K562 (cell line): ENCODE measurements at regions not wholly inside any gene's neighbourhood (a gene's known extent, or its start where the extent isn't known, plus 50 kb on each side); places are given as distances from the start of the nearest gene placed in this dataset.

ENCODE experiments used
- ATAC-seq: fragments of 200-7000 bp; cut with Tn5 transposase; 3 replicates; pipeline ENCODE4 v1.9.1; 2020; ENCODE audit warnings: moderate library complexity
- BruUV-seq: library from RNA; stranded (reverse); fragments of 400-500 nt; replicated peaks from 2 replicates; lab custom pipeline; 2021; lab: Mats Ljungman, UMichigan
- CTCF ChIA-PET: fragments of 300-600 bp; formaldehyde crosslinking; extraction: SDS; loops from one replicate; lab custom pipeline; 2021; ENCODE audit warnings: low intra/inter-chr PET ratio; lab: Yijun Ruan, JAX
- POLR2A ChIA-PET: fragments of 300-600, 350-650 bp; sonication (Branson Sonifier 250); formaldehyde crosslinking; extraction: SDS; loops from one replicate; lab custom pipeline; 2021; ENCODE audit warnings: antibody characterized with exemption, inconsistent platforms; lab: Yijun Ruan, JAX
- DNase-seq, 4 experiments: peaks; one replicate each; pipeline versions ENCODE4 v3.0.0 to v3.0.0-alpha.2; 2011 to 2018; ENCODE audit warnings: low spot score in 3 of 4, mixed read lengths in 3 of 4; ENCODE audit errors: extremely low read depth in 1 of 4
- FAIRE-seq: peaks from 2 replicates; lab custom pipeline; 2011; peaks lifted over from hg19 to GRCh38; lab: Jason Lieb, UNC
- H2AFZ ChIP-seq: 2 replicates; pipeline ENCODE4 v1.6.0; 2011; ENCODE audit warnings: low read depth, low read length, control low read depth, inconsistent platforms
- H3K27ac ChIP-seq: fragments of 200-600 bp; 3 replicates; pipeline ENCODE4 v1.8.0; 2011; ENCODE audit warnings: low read depth, mild to moderate bottlenecking, control low read depth, inconsistent platforms, low read length, moderate library complexity, mixed read lengths; ENCODE audit errors: extremely low read depth
- H3K27me3 ChIP-seq, 2 experiments: fragments of 300-600 bp in 1 of 2; 2 replicates in 1 of 2; 3 replicates in 1 of 2; pipeline versions ENCODE4 v1.6.0 to v1.8.0; 2011; ENCODE audit warnings: inconsistent platforms in 2 of 2, low read length in 2 of 2, mild to moderate bottlenecking in 1 of 2, mixed read lengths in 1 of 2, moderate library complexity in 1 of 2; ENCODE audit not compliant: control insufficient read depth in 2 of 2, insufficient read depth in 2 of 2
- H3K36me3 ChIP-seq: fragments of 300-600 bp; 3 replicates; pipeline ENCODE4 v1.8.0; 2011; ENCODE audit warnings: mild to moderate bottlenecking, low read length, inconsistent platforms; ENCODE audit not compliant: control insufficient read depth, insufficient read depth
- H3K4me1 ChIP-seq, 2 experiments: fragments of 200-600 bp in 1 of 2; replicated peaks in 1 of 2; 2 replicates in 1 of 2; 3 replicates in 1 of 2; pipeline versions ENCODE4 v1.5.1 to v1.8.0; 2011; ENCODE audit warnings: inconsistent platforms in 2 of 2, low read length in 2 of 2, mild to moderate bottlenecking in 1 of 2, mixed read lengths in 1 of 2, moderate library complexity in 1 of 2; ENCODE audit not compliant: control insufficient read depth in 2 of 2, insufficient read depth in 2 of 2
- H3K4me2 ChIP-seq: 2 replicates; pipeline ENCODE4 v1.6.1; 2011; ENCODE audit warnings: low read length, control low read depth, inconsistent platforms, mixed read lengths; ENCODE audit not compliant: insufficient read depth
- H3K4me3 ChIP-seq: fragments of 200-600 bp; sonication (generic), shearing (Covaris generic); 2 replicates; pipeline ENCODE4 v1.5.1; 2016; ENCODE audit warnings: control low read depth, inconsistent platforms
- H3K79me2 ChIP-seq: fragments of 200-600 bp; 3 replicates; pipeline ENCODE4 v1.8.0; 2011; ENCODE audit warnings: low read length, inconsistent platforms; ENCODE audit not compliant: control insufficient read depth, insufficient read depth
- H3K9ac ChIP-seq, 2 experiments: 2 replicates each; pipeline versions ENCODE4 v1.6.0 to v1.6.1; 2011; ENCODE audit warnings: low read depth in 2 of 2, low read length in 2 of 2, control low read depth in 1 of 2, inconsistent platforms in 1 of 2, mild to moderate bottlenecking in 1 of 2, mixed read lengths in 1 of 2; ENCODE audit not compliant: insufficient read depth in 1 of 2
- H3K9me1 ChIP-seq: one replicate; pipeline ENCODE4 v1.6.0; 2011; ENCODE audit warnings: inconsistent platforms, mild to moderate bottlenecking, low read length, moderate library complexity; ENCODE audit not compliant: control insufficient read depth, insufficient read depth
- H3K9me3 ChIP-seq: replicated peaks from 2 replicates; pipeline ENCODE4 v1.5.1; 2011; ENCODE audit warnings: low read depth, low read length, inconsistent platforms; ENCODE audit not compliant: control insufficient read depth, insufficient read depth
- H4K20me1 ChIP-seq: replicated peaks from 2 replicates; pipeline ENCODE4 v1.6.1; 2011; ENCODE audit warnings: low read length, inconsistent platforms, mixed read lengths; ENCODE audit not compliant: control insufficient read depth, insufficient read depth
- ADNP ChIP-seq: fragments of 200-800 bp; sonication (Bioruptor generic); IDR thresholded peaks from 2 replicates; pipeline ENCODE4 v1.6.1; 2016; ENCODE audit warnings: missing genetic modification characterization, missing compliant biosample characterization
- DMBX1 ChIP-seq: fragments of 250-450 bp; sonication (Bioruptor Pico); IDR thresholded peaks from 2 replicates; pipeline ENCODE4 v1.8.0; 2022; ENCODE audit warnings: inconsistent platforms, mild to moderate bottlenecking, moderate library complexity, borderline replicate concordance
- HDAC1 ChIP-seq, 2 experiments: fragments of 450-650 bp; IDR thresholded peaks; 2 replicates each; pipeline ENCODE4 v1.6.1; 2016 to 2017; ENCODE audit warnings: inconsistent platforms in 1 of 2, mild to moderate bottlenecking in 1 of 2, moderate library complexity in 1 of 2
- HES1 ChIP-seq: fragments of 450-650 bp; IDR thresholded peaks from 2 replicates; pipeline ENCODE4 v1.6.1; 2016; ENCODE audit warnings: low read depth, mild to moderate bottlenecking, moderate library complexity
- MAFF ChIP-seq: IDR thresholded peaks from 2 replicates; pipeline ENCODE4 v1.6.1; 2012; ENCODE audit warnings: low read length, improper control_type of control experiment
- MAZ ChIP-seq, 2 experiments: fragments of 450-650 bp in 1 of 2; sonication (generic) in 1 of 2; formaldehyde crosslinking; IDR thresholded peaks in 1 of 2; conservative IDR thresholded peaks in 1 of 2; 2 replicates each; pipeline versions ENCODE4 v1.4.0 to v1.5.0; 2020; ENCODE audit warnings: mild to moderate bottlenecking in 1 of 2, missing genetic modification reagents in 1 of 2
- NR1H2 ChIP-seq: sonication (generic); formaldehyde crosslinking; IDR thresholded peaks from 2 replicates; pipeline ENCODE4 v1.4.0; 2020; ENCODE audit warnings: mild to moderate bottlenecking, missing genetic modification reagents
- POLR2B ChIP-seq: fragments of 450-650 bp; IDR thresholded peaks from 2 replicates; pipeline ENCODE4 v1.6.1; 2018; ENCODE audit warnings: low read depth; ENCODE audit not compliant: partially characterized antibody
- POLR2G ChIP-seq: fragments of 200-400 bp; formaldehyde crosslinking; IDR thresholded peaks from 2 replicates; pipeline ENCODE4 v1.6.1; 2017; ENCODE audit warnings: low read depth, mild to moderate bottlenecking, antibody characterized with exemption, low read length, moderate library complexity
- RFX7 ChIP-seq: fragments of 250-450 bp; sonication (Bioruptor Pico); IDR thresholded peaks from 2 replicates; pipeline ENCODE4 v1.5.1; 2021; ENCODE audit warnings: mild to moderate bottlenecking
- SRSF9 ChIP-seq: fragments of 200-400 bp; formaldehyde crosslinking; IDR thresholded peaks from 2 replicates; pipeline ENCODE4 v1.6.1; 2017; ENCODE audit warnings: low read depth, low read length, borderline replicate concordance
- ZBTB1 ChIP-seq: sonication (generic); formaldehyde crosslinking; IDR thresholded peaks from 2 replicates; pipeline ENCODE4 v1.8.1; 2023; ENCODE audit warnings: missing genetic modification reagents, low read depth, mild to moderate bottlenecking, borderline replicate concordance
- ZFPM2 ChIP-seq: fragments of 250-450 bp; sonication (Bioruptor Pico); IDR thresholded peaks from 2 replicates; pipeline ENCODE4 v1.5.1; 2022; ENCODE audit warnings: mild to moderate bottlenecking
- ZNF165 ChIP-seq: fragments of 250-450 bp; sonication (Bioruptor Pico); IDR thresholded peaks from 2 replicates; pipeline ENCODE4 v1.4.0; 2020; ENCODE audit warnings: borderline replicate concordance
- ZNF184 ChIP-seq: sonication (generic); formaldehyde crosslinking; IDR thresholded peaks from 2 replicates; pipeline ENCODE4 v1.5.0; 2020; ENCODE audit warnings: missing genetic modification reagents
- in situ Hi-C: fragments of 300-500 bp; cut with MboI; formaldehyde crosslinking; loops from 4 replicates; pipeline ENCODE4 v1.15.0; 2018; ENCODE audit warnings: inconsistent platforms, mixed read lengths
- intact Hi-C: fragments of 100-400 bp; cut with micrococcal nuclease; formaldehyde crosslinking; loops from 2 replicates; pipeline ENCODE4 v1.14.2; 2022
- TF ChIP-seq, protein P1 (sequence below): fragments of 250-450 bp; sonication (Bioruptor Pico); IDR thresholded peaks from 2 replicates; pipeline ENCODE4 v1.5.0; 2020; ENCODE audit warnings: mild to moderate bottlenecking
- TF ChIP-seq, protein P2 (sequence below): fragments of 250-450 bp; sonication (Bioruptor Pico); IDR thresholded peaks from 2 replicates; pipeline ENCODE4 v1.5.0; 2020; ENCODE audit warnings: mild to moderate bottlenecking, borderline replicate concordance

- TF ChIP-seq, protein P1, sequence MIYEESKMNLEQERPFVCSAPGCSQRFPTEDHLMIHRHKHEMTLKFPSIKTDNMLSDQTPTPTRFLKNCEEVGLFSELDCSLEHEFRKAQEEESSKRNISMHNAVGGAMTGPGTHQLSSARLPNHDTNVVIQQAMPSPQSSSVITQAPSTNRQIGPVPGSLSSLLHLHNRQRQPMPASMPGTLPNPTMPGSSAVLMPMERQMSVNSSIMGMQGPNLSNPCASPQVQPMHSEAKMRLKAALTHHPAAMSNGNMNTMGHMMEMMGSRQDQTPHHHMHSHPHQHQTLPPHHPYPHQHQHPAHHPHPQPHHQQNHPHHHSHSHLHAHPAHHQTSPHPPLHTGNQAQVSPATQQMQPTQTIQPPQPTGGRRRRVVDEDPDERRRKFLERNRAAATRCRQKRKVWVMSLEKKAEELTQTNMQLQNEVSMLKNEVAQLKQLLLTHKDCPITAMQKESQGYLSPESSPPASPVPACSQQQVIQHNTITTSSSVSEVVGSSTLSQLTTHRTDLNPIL (CRISPR knock-in tag), result no peak
- TF ChIP-seq HES1, result no peak
- TF ChIP-seq ZNF184, result no peak
- no peak for TF ChIP-seq ZFPM2 (CRISPR knock-in tag)
- no peak for TF ChIP-seq NR1H2 (CRISPR knock-in tag)
- TF ChIP-seq, protein P2, sequence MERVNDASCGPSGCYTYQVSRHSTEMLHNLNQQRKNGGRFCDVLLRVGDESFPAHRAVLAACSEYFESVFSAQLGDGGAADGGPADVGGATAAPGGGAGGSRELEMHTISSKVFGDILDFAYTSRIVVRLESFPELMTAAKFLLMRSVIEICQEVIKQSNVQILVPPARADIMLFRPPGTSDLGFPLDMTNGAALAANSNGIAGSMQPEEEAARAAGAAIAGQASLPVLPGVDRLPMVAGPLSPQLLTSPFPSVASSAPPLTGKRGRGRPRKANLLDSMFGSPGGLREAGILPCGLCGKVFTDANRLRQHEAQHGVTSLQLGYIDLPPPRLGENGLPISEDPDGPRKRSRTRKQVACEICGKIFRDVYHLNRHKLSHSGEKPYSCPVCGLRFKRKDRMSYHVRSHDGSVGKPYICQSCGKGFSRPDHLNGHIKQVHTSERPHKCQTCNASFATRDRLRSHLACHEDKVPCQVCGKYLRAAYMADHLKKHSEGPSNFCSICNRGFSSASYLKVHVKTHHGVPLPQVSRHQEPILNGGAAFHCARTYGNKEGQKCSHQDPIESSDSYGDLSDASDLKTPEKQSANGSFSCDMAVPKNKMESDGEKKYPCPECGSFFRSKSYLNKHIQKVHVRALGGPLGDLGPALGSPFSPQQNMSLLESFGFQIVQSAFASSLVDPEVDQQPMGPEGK, result no peak
- TF ChIP-seq ZBTB1, result no peak
- TF ChIP-seq MAFF, result no peak
- no peak for TF ChIP-seq SRSF9
- TF ChIP-seq ADNP, result no peak
- TF ChIP-seq ZNF165 (CRISPR knock-in tag), result no peak
- TF ChIP-seq RFX7, result no peak
- no peak for TF ChIP-seq DMBX1 (CRISPR knock-in tag)
- no peak for TF ChIP-seq POLR2B
- TF ChIP-seq MAZ (CRISPR knock-in tag; conservative IDR thresholded peaks at IDR 0.05 in 1 of 2, IDR thresholded peaks at IDR 0.05 in 1 of 2), result no peak
- no peak for TF ChIP-seq HDAC1 (IDR thresholded peaks at IDR 0.05)
- no peak for TF ChIP-seq POLR2G
These were observed 166.5 kb downstream of the MAIP1 start for GRCh38 chr2:200121931-200122330.

More at GRCh38 chr2:200121931-200122330, 166.5 kb downstream of the MAIP1 start:
- H3K9me1 ChIP-seq, result no peaks in the 10 kb centered on the region
- no peak overlapping the region for H3K4me3 ChIP-seq
- DNase-seq, result no peak
- H3K79me2 ChIP-seq, result no peaks in the 10 kb centered on the region
- CTCF ChIA-PET, result no interaction called here
- H3K36me3 ChIP-seq, result no peaks in the 10 kb centered on the region
- no peak for ATAC-seq
- POLR2A ChIA-PET, result no interaction called here
- no peaks in the 10 kb centered on the region; a peak in 1 of 5 replicates for H3K27me3 ChIP-seq
- no peak for FAIRE-seq
- no peak overlapping the region for H2AFZ ChIP-seq
- H4K20me1 ChIP-seq, result no peaks in the 10 kb centered on the region
- H3K4me2 ChIP-seq, result no peak overlapping the region
- no peak overlapping the region for H3K27ac ChIP-seq
- in situ Hi-C loops, result no loop called here
- peaks cover 3% of the 10 kb centered on the region; the same call in 1 of the 2 replicates for H3K9me3 ChIP-seq
- peaks cover 4 to 9% of the 10 kb centered on the region in 2 experiments; a peak in 3 of 5 replicates for H3K4me1 ChIP-seq
- intact Hi-C loops, result no loop called here
- BruUV-seq, result no TSS peak
- no peak overlapping the region for H3K9ac ChIP-seq
